Adrenal gland (tissue), 9 donors: ENCODE measurements at regions not wholly inside any gene's neighbourhood (a gene's known extent, or its start where the extent isn't known, plus 50 kb on each side); places are given as distances from the start of the nearest gene placed in this dataset.

Experiments used
- DNase-seq, 7 donors: peaks; one replicate each; pipeline ENCODE4 v3.0.0-alpha.2; 2019 to 2020
- H3K27ac ChIP-seq, 5 donors: fragments of 200-600 bp; sonication (generic) in 4 of 5; 1 replicate in 3 of 5; 2 replicates in 2 of 5; pipeline versions ENCODE4 v1.5.1 to v1.8.0; 2016 to 2020; ENCODE audit warnings: mild to moderate bottlenecking in 1 of 5
- H3K27me3 ChIP-seq: fragments of 200-600 bp; 2 replicates; pipeline ENCODE4 v1.8.0; 2021
- H3K36me3 ChIP-seq, 2 donors: fragments of 200-600 bp; replicated peaks in 1 of 2; 1 replicate in 1 of 2; 2 replicates in 1 of 2; pipeline versions ENCODE4 v1.5.1 to v1.8.0; 2018 to 2022
- H3K4me1 ChIP-seq, 2 donors: fragments of 200-600 bp; replicated peaks in 1 of 2; 1 replicate in 1 of 2; 2 replicates in 1 of 2; pipeline versions ENCODE4 v1.5.1 to v1.8.0; 2018 to 2021
- H3K4me3 ChIP-seq, 4 donors: fragments of 200-600 bp; sonication (generic) in 3 of 4; one replicate each; pipeline ENCODE4 v1.5.1; 2016 to 2018
- H3K9me3 ChIP-seq, 3 donors: fragments of 200-600 bp; sonication (generic) in 1 of 3; replicated peaks in 1 of 3; 1 replicate in 2 of 3; 2 replicates in 1 of 3; pipeline versions ENCODE4 v1.5.1 to v1.8.0; 2016 to 2021
- POLR2A ChIP-seq, 2 donors: fragments of 450-650 bp; IDR thresholded peaks; one replicate each; pipeline ENCODE4 v1.6.1; 2017; ENCODE audit warnings: antibody characterized with exemption in 2 of 2, mild to moderate bottlenecking in 2 of 2, moderate library complexity in 1 of 2
- WGBS, 4 donors: extraction: QIAGEN DNeasy Blood & Tissue Kit in 2 of 4; methylation state at CpG; one replicate each; pipeline versions ENCODE4 v1.1.5 to v1.1.7; 2013 to 2017; 5-methylcytosine and 5-hydroxymethylcytosine counted together
- intact Hi-C, 2 donors: fragments of 100-400 bp; cut with DNase I; formaldehyde crosslinking; loops; one replicate each; pipeline versions ENCODE4 v1.14.1 to v1.15.0; 2022 to 2023
- TF ChIP-seq, protein P1 (sequence below), 6 experiments: fragments of 450-650 bp in 4 of 6; fragments of 200-600 bp in 2 of 6; sonication (generic) in 1 of 6; IDR thresholded peaks; 1 replicate in 5 of 6; 2 replicates in 1 of 6; pipeline versions ENCODE4 v1.5.1 to v1.8.0; 2016 to 2021; ENCODE audit warnings: antibody characterized with exemption in 6 of 6, mild to moderate bottlenecking in 2 of 6, moderate library complexity in 1 of 6
- donor health status: healthy with polysubstance abuse.
- donor health status: Bipolar disorder and iron deficiency.
- donor health status: DM: yes; HTN: yes; CAD: no.
- donor health status: DM: no; HTN: no; CAD: no.
- donor health status: DM: no; HTN: no; CAD: no.

DNA sequence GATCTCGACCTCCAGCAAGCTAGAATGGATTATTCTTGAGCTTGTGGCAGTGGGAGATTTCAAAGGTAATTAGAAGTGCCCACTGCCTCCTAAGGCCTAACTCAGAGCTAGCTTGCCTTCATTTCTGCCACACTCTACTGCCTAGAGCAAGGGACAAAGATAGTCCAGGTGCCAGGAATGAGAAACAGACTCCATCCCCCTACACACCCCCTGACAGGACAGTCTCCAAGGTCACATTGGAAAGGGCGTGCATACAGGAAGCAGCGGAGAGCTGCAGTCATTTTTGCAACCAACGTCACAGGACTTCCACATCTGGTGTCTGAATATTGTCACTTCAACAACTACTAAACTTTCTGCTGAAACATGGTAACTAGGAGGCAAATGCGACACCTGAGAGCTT, 101.0 kb upstream of the SH3BP4 start:
- H3K27me3 ChIP-seq = no peaks in the 10 kb centered on the region
- intact Hi-C loops = no loop called here

GRCh38 chr2:234849678-234850077, 102.1 kb upstream of the SH3BP4 start:
- 60 to 89% (median 77%) methylated on average over 4 of the region's 4 CpGs for WGBS, 4 donors

More for the DNA sequence above, 101.0 kb upstream of the SH3BP4 start:
- Histone ChIP-seq H3K9me3 (no peaks in the 10 kb centered on the region), H3K36me3 (no peaks in the 10 kb centered on the region), H3K27ac (no peak overlapping the region), H3K4me1 (no peaks in the 10 kb centered on the region), H3K4me3 (no peak overlapping the region)
- no peak for DNase-seq
- TF ChIP-seq POLR2A (IDR thresholded peaks at IDR 0.05) = no peak
- TF ChIP-seq, protein P1, sequence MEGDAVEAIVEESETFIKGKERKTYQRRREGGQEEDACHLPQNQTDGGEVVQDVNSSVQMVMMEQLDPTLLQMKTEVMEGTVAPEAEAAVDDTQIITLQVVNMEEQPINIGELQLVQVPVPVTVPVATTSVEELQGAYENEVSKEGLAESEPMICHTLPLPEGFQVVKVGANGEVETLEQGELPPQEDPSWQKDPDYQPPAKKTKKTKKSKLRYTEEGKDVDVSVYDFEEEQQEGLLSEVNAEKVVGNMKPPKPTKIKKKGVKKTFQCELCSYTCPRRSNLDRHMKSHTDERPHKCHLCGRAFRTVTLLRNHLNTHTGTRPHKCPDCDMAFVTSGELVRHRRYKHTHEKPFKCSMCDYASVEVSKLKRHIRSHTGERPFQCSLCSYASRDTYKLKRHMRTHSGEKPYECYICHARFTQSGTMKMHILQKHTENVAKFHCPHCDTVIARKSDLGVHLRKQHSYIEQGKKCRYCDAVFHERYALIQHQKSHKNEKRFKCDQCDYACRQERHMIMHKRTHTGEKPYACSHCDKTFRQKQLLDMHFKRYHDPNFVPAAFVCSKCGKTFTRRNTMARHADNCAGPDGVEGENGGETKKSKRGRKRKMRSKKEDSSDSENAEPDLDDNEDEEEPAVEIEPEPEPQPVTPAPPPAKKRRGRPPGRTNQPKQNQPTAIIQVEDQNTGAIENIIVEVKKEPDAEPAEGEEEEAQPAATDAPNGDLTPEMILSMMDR (IDR thresholded peaks at IDR 0.05) = no peak
- WGBS, 4 donors = 89 to 93% (median 90%) methylated on average over 4 to 5 of the region's 5 CpGs

GRCh38 chr2:234848578-234848977, 103.2 kb upstream of the SH3BP4 start:
- Histone ChIP-seq H3K36me3 (no peaks in the 10 kb centered on the region), H3K4me1 (no peaks in the 10 kb centered on the region), H3K27me3 (no peaks in the 10 kb centered on the region), H3K9me3 (no peaks in the 10 kb centered on the region), H3K4me3 (no peak overlapping the region), H3K27ac (no peak overlapping the region)
- TF ChIP-seq, protein P1 (IDR thresholded peaks at IDR 0.05) = no peak
- no peak for TF ChIP-seq POLR2A (IDR thresholded peaks at IDR 0.05)
- no peak for DNase-seq
- intact Hi-C loops = no loop called here

More at GRCh38 chr2:234849678-234850077, 102.1 kb upstream of the SH3BP4 start:
- Histone ChIP-seq H3K4me1 (no peaks in the 10 kb centered on the region), H3K27ac (no peak overlapping the region), H3K4me3 (no peak overlapping the region), H3K27me3 (no peaks in the 10 kb centered on the region), H3K9me3 (no peaks in the 10 kb centered on the region), H3K36me3 (no peaks in the 10 kb centered on the region)
- intact Hi-C loops = no loop called here
- TF ChIP-seq, protein P1 (IDR thresholded peaks at IDR 0.05) = no peak
- TF ChIP-seq POLR2A (IDR thresholded peaks at IDR 0.05) = no peak
- no peak for DNase-seq

DNA sequence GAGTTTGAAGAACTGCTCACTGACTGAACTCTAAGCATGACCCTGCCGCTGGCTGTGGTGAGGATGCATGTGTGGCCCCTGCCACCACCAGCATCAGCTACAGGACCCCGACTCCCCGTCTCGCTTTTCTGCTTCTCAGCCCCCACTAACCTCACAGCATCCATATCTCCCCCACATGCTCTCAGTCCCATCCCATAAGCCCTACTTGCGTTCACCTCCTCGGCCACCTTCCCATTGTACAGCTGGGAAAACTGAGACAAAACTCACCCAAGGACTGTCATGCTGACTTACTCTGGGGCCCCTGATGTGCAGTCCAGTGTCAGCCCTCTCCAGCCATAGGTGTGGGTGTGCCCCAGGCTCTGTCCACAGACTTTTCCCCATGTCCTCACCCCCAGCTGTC, 104.2 kb upstream of the SH3BP4 start:
- WGBS, 4 donors = 96% methylated on average over 6 of the region's 6 CpGs
- intact Hi-C loops = no loop called here
- TF ChIP-seq, protein P1 (IDR thresholded peaks at IDR 0.05) = no peak
- no peak for TF ChIP-seq POLR2A (IDR thresholded peaks at IDR 0.05)
- Histone ChIP-seq H3K9me3 (no peaks in the 10 kb centered on the region), H3K36me3 (no peaks in the 10 kb centered on the region), H3K4me3 (no peak overlapping the region), H3K27me3 (no peaks in the 10 kb centered on the region), H3K27ac (no peak overlapping the region), H3K4me1 (no peaks in the 10 kb centered on the region)
- DNase-seq = peak in 1 of 7 donors; percentile 6
